Activated T-helper 1 cell treated with anti-CD3 and anti-CD28 coated beads, Interleukin-12 subunit alpha, Interleukin-12 subunit beta, Interleukin-2, Interleukin-4 antibody, amounts not matched to agents 30 ng/mL and 10 ng/mL and 1 ng/mL, durations not matched to agents 14 hours and 24 hours and 36 hours (primary cell): ENCODE measurements at regions not wholly inside any gene's neighbourhood (a gene's known extent, or its start where the extent isn't known, plus 50 kb on each side); places are given as distances from the start of the nearest gene placed in this dataset.
"Not testable (repeated sequence)": the region's sequence is repeated elsewhere in the genome, so short reads cannot be mapped to it uniquely, and the experiment has no call there.

ENCODE experiments used
- DNase-seq: peaks from one replicate; pipeline ENCODE4 v3.0.0; 2021; ENCODE audit warnings: low spot score
- H3K27ac Mint-ChIP-seq: one replicate; pipeline ENCODE4 v1.8.0; 2021; ENCODE audit warnings: mild to moderate bottlenecking, mixed read lengths
- H3K27me3 Mint-ChIP-seq: one replicate; pipeline ENCODE4 v1.8.0; 2022; ENCODE audit warnings: mild to moderate bottlenecking, moderate library complexity, mixed read lengths; ENCODE audit not compliant: insufficient read depth
- H3K36me3 Mint-ChIP-seq: one replicate; pipeline ENCODE4 v1.8.0; 2021; ENCODE audit warnings: low read depth, mixed read lengths
- H3K4me1 Mint-ChIP-seq: one replicate; pipeline ENCODE4 v1.8.0; 2021; ENCODE audit warnings: low read depth, mixed read lengths
- H3K4me3 Mint-ChIP-seq: one replicate; pipeline ENCODE4 v1.8.0; 2021; ENCODE audit warnings: mild to moderate bottlenecking, moderate library complexity, mixed read lengths
- H3K9me3 Mint-ChIP-seq: one replicate; pipeline ENCODE4 v1.8.0; 2021; ENCODE audit warnings: mixed read lengths
- intact Hi-C: fragments of 100-400 bp; cut with micrococcal nuclease; formaldehyde crosslinking; loops from one replicate; pipeline ENCODE4 v1.15.1; 2024

- Mint-ChIP-seq H3K4me1 (no peaks in the 10 kb centered on the region), H3K9me3 (no peaks in the 10 kb centered on the region), H3K4me3 (no peak overlapping the region), H3K27me3 (no peaks in the 10 kb centered on the region), H3K27ac (no peak overlapping the region), H3K36me3 (no peaks in the 10 kb centered on the region)
- intact Hi-C loops = no loop called here
- DNase-seq = no peak
These were observed 407.3 kb downstream of the MRPL39 start for GRCh38 chr21:25199944-25200343.

- DNase-seq = no peak
- Mint-ChIP-seq H3K36me3 (no peaks in the 10 kb centered on the region), H3K9me3 (no peaks in the 10 kb centered on the region), H3K4me3 (no peak overlapping the region), H3K27ac (no peak overlapping the region), H3K4me1 (no peaks in the 10 kb centered on the region), H3K27me3 (no peaks in the 10 kb centered on the region)
- intact Hi-C loops = no loop called here
These were observed 416.1 kb downstream of the MRPL39 start for GRCh38 chr21:25191141-25191540.

GRCh38 chr21:25189497-25189896 lies 417.8 kb downstream of the MRPL39 start:
- DNase-seq = no peak
- intact Hi-C loops = no loop called here
- Mint-ChIP-seq H3K27ac (no peak overlapping the region), H3K27me3 (no peaks in the 10 kb centered on the region), H3K4me1 (no peaks in the 10 kb centered on the region), H3K36me3 (no peaks in the 10 kb centered on the region), H3K4me3 (no peak overlapping the region), H3K9me3 (no peaks in the 10 kb centered on the region)

GRCh38 chr21:25188677-25189079 lies 418.6 kb downstream of the MRPL39 start:
- Mint-ChIP-seq H3K9me3 (no peaks in the 10 kb centered on the region), H3K27me3 (no peaks in the 10 kb centered on the region), H3K4me3 (no peak overlapping the region), H3K4me1 (no peaks in the 10 kb centered on the region), H3K27ac (no peak overlapping the region), H3K36me3 (no peaks in the 10 kb centered on the region)
- DNase-seq = no peak
- intact Hi-C loops = no loop called here

- Mint-ChIP-seq H3K9me3 (no peaks in the 10 kb centered on the region), H3K4me3 (no peak overlapping the region), H3K4me1 (no peaks in the 10 kb centered on the region), H3K27me3 (no peaks in the 10 kb centered on the region), H3K36me3 (no peaks in the 10 kb centered on the region), H3K27ac (no peak overlapping the region)
- intact Hi-C loops = no loop called here
- DNase-seq = no peak
These were observed 421.0 kb downstream of the MRPL39 start for GRCh38 chr21:25186273-25186672.

- no peaks in the 10 kb centered on the region for H3K9me3 Mint-ChIP-seq
- no peak overlapping the region for H3K4me3 Mint-ChIP-seq
- intact Hi-C loops = no loop called here
- H3K27ac Mint-ChIP-seq = no peak overlapping the region
- H3K36me3 Mint-ChIP-seq = no peaks in the 10 kb centered on the region
- H3K27me3 Mint-ChIP-seq = no peaks in the 10 kb centered on the region
- no peaks in the 10 kb centered on the region for H3K4me1 Mint-ChIP-seq
- no peak for DNase-seq
These were observed 423.7 kb downstream of the MRPL39 start for GRCh38 chr21:25183577-25183976.

- DNase-seq, H3K27me3 Mint-ChIP-seq, H3K4me3 Mint-ChIP-seq, H3K4me1 Mint-ChIP-seq, H3K27ac Mint-ChIP-seq, H3K9me3 Mint-ChIP-seq, intact Hi-C loops, H3K36me3 Mint-ChIP-seq: not testable (repeated sequence)
These were observed 425.6 kb downstream of the MRPL39 start for GRCh38 chr21:25181690-25182089.

- intact Hi-C loops = no loop called here
- no peaks in the 10 kb centered on the region for H3K27me3 Mint-ChIP-seq
- H3K4me3 Mint-ChIP-seq = no peak overlapping the region
- H3K27ac Mint-ChIP-seq = no peak overlapping the region
- no peaks in the 10 kb centered on the region for H3K36me3 Mint-ChIP-seq
- DNase-seq = no peak
- no peaks in the 10 kb centered on the region for H3K4me1 Mint-ChIP-seq
- no peaks in the 10 kb centered on the region for H3K9me3 Mint-ChIP-seq
These were observed 428.2 kb downstream of the MRPL39 start for GRCh38 chr21:25179116-25179515.

- H3K27me3 Mint-ChIP-seq = no peaks in the 10 kb centered on the region
- no peak overlapping the region for H3K27ac Mint-ChIP-seq
- intact Hi-C loops = no loop called here
- no peaks in the 10 kb centered on the region for H3K9me3 Mint-ChIP-seq
- H3K36me3 Mint-ChIP-seq = no peaks in the 10 kb centered on the region
- H3K4me1 Mint-ChIP-seq = no peaks in the 10 kb centered on the region
- H3K4me3 Mint-ChIP-seq = no peak overlapping the region
- DNase-seq = no peak
These were observed 430.5 kb downstream of the MRPL39 start for GRCh38 chr21:25176637-25177412.

GRCh38 chr21:25175938-25176337 lies 431.3 kb downstream of the MRPL39 start:
- Mint-ChIP-seq H3K27me3 (no peaks in the 10 kb centered on the region), H3K9me3 (no peaks in the 10 kb centered on the region), H3K4me1 (no peaks in the 10 kb centered on the region), H3K4me3 (no peak overlapping the region), H3K36me3 (no peaks in the 10 kb centered on the region), H3K27ac (no peak overlapping the region)
- DNase-seq = no peak
- intact Hi-C loops = no loop called here

- Mint-ChIP-seq H3K9me3 (peaks cover 17% of the 10 kb centered on the region), H3K27me3 (no peaks in the 10 kb centered on the region), H3K4me3 (no peak overlapping the region), H3K36me3 (no peaks in the 10 kb centered on the region), H3K27ac (no peak overlapping the region), H3K4me1 (no peaks in the 10 kb centered on the region)
- intact Hi-C loops = no loop called here
- DNase-seq = no peak
These were observed 435.8 kb downstream of the MRPL39 start for GRCh38 chr21:25171438-25171837.

- Mint-ChIP-seq H3K9me3 (peaks cover 25% of the 10 kb centered on the region), H3K27ac (no peak overlapping the region), H3K27me3 (no peaks in the 10 kb centered on the region), H3K36me3 (no peaks in the 10 kb centered on the region), H3K4me1 (no peaks in the 10 kb centered on the region), H3K4me3 (no peak overlapping the region)
- no peak for DNase-seq
- intact Hi-C loops = no loop called here
These were observed 436.6 kb downstream of the MRPL39 start for GRCh38 chr21:25170681-25171080.

- no peak for DNase-seq
- no peak overlapping the region for H3K27ac Mint-ChIP-seq
- intact Hi-C loops = no loop called here
- H3K27me3 Mint-ChIP-seq = no peaks in the 10 kb centered on the region
- H3K4me1 Mint-ChIP-seq = no peaks in the 10 kb centered on the region
- no peak overlapping the region for H3K4me3 Mint-ChIP-seq
- no peaks in the 10 kb centered on the region for H3K36me3 Mint-ChIP-seq
- peaks cover 31% of the 10 kb centered on the region for H3K9me3 Mint-ChIP-seq
These were observed 437.9 kb downstream of the MRPL39 start for GRCh38 chr21:25169370-25169769.

- H3K4me1 Mint-ChIP-seq, H3K27me3 Mint-ChIP-seq, DNase-seq, H3K4me3 Mint-ChIP-seq, H3K36me3 Mint-ChIP-seq, H3K27ac Mint-ChIP-seq, intact Hi-C loops: not testable (repeated sequence)
- peaks cover 37% of the 10 kb centered on the region for H3K9me3 Mint-ChIP-seq
These were observed 440.4 kb downstream of the MRPL39 start for GRCh38 chr21:25166904-25167303.
